HG03575 (cell line): ENCODE measurements at regions not wholly inside any gene's neighbourhood (a gene's known extent, or its start where the extent isn't known, plus 50 kb on each side); places are given as distances from the start of the nearest gene placed in this dataset.
A peak's percentile ranks its signal among the peaks of the same experiment; 100 is the strongest.

Source experiments
- ATAC-seq: cut with Tn5 transposase; IDR thresholded peaks from one replicate; pipeline ENCODE4 v1.9.1; 2021; ENCODE audit not compliant: unreplicated experiment, insufficient number of reproducible peaks, low FRiP score; ENCODE audit errors: extremely low read depth

DNA sequence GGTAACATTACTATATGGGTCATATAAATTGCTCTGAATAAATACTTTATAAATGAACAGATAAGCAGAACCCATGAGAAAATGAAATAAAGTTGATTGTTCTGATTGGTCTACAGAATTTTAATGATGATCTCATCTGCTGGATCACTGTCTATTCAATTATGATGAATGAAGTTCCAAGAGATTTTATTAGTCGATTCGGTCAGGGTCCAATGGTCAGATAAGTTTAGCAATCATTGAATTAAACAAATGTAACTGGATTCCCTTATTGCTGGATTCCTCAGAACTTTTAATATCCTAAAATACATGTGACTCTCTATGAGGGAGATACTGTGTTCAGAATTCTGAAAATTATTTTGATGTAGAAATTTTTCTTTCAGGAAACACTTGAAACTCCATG is 715.2 kb downstream of the EPM2A start:
- ATAC-seq, result no peak

- ATAC-seq, result no peak
Measured at GRCh38 chr6:145020543-145020942, 714.8 kb downstream of the EPM2A start.

DNA sequence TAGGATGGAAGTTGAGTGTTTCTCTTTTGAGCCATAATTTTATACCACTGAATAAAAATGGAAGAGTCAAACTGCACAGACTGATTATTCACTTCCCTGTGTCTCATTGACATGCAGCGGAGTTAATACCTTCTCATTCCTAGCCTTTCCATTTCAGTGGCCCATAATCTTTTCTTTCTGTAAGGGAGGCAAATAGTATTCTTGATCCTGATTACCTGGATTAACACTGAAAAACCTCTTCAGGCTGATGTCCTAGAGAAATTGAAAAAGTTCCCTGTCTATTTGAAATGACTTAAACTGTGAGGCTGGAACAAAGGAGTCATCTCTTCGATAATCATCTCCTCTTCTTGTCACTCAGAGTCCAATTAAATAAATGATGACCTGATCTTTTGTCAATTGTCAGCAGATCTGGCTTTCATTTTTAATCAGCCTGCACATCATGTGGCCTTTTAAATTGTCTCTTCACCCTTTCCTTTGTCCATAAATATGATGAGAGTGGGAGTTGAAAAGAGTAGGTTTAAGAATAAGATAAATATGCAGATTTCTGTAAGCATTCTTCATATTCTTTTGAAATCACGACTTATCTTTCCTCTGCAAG is 713.0 kb downstream of the EPM2A start:
- no peak for ATAC-seq

DNA sequence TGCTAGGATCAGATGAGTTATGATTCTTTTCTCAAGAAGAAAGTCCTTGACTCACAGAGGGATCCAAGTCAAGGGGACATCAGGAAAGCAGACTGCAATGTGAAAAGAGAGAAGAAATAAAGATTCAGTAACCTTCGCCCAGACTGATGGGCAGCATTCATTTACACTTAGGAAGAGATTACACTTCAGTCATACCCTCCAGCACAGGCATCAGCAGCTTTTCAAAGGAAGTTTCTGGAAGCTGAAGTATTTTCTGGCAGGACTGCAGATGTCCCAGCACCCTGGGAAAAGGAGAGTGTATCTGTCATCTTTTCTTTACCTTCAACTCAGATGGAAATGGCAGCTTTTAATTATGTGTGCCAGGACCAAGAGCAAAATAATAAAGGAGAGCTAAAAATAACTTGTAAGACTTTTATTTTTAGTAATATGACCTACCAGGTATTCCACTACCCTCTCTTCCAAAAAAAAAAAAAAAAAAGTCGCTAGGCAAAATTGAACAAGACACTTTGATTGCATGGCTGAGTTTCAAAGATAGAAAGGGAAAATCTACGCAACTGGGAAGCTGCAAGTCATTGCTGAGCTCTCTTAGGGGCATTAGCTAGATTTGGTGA is 712.1 kb downstream of the EPM2A start:
- no peak for ATAC-seq

DNA sequence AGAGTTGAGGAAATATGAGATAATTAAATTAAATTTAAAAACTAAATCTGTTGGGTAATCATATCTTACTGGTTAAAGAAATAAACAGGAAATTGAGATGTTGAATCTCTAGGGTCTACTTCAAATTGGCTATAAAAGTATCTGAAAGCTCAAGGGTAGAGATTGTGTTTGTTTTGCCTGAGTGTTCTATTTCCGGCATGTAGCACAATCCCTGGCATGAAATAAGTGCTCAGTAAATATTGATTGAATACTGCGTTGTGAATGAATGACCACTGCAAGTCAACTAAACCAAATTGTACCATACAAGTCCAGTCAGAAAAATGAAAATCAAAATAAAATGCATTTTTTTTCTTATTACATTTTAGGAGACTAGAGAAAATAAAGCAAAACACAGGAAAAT is 709.8 kb downstream of the EPM2A start:
- no peak for ATAC-seq

DNA sequence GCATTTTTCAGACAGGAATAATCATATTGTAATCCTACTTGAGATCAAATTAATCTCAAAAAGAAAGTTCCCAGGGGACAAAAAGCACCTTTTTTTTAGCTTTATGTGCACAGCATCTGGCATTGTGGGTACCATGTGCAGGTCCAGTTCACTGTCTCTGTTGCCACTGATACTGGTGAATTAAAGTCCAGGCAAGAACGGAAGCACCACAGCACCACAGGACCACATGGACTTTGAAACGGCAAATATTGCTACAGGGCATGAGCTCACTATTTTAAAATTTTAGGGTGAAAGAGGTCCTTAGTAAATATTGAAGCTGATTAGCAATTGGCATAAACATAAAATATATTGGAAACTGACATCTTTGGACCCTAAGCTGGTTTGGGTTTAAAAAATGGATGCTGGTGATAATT is 709.0 kb downstream of the EPM2A start:
- ATAC-seq, result no peak

- peak; percentile 66 for ATAC-seq
Measured at GRCh38 chr6:145028144-145028818, 707.0 kb downstream of the EPM2A start.

DNA sequence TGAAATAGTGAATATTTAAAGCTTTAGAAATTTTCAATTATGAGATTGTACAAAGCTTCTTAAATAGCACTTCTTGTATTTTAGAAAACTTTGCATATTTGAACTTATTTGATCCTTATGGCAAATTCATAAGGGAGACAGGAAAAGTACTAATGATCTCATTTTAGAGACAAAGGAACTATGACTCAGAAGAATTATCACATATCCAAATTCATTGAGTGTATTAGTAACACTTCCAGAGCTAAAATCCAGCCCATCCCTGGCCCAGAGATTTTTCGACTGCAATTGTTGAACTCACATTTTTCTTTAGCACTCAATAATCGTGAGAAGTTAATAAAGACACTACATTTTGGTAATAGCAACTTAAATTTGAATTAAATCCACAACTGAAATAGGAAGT is 704.3 kb downstream of the EPM2A start:
- ATAC-seq, result no peak

GRCh38 chr6:145031962-145032361 is 703.4 kb downstream of the EPM2A start:
- ATAC-seq, result no peak

DNA sequence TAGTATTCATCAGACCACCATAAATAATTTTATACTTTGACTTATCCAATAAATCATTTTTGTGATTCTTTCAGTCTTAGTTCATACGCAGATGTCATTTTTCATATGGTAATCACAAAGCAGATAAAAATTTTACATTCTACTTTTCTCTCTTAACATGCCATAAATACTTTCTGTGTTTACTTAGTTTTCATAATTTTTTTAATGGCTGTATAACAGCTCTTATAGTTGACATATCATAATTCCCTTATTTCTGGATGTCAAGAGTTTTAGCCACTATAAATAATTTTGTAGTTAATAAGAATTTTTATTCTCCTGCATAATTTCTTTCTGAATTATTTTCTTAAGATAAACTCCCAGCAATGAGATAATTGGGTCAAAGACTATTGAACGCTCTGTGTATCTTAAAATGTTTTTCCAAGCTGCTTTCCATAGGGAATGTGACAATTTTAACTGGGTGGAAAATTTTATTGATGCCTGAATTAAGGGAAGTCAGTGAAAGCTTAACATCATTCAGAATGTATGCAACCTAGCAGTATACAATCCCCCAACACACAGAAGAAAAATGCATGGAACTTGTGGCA is 702.7 kb downstream of the EPM2A start:
- ATAC-seq, result no peak

DNA sequence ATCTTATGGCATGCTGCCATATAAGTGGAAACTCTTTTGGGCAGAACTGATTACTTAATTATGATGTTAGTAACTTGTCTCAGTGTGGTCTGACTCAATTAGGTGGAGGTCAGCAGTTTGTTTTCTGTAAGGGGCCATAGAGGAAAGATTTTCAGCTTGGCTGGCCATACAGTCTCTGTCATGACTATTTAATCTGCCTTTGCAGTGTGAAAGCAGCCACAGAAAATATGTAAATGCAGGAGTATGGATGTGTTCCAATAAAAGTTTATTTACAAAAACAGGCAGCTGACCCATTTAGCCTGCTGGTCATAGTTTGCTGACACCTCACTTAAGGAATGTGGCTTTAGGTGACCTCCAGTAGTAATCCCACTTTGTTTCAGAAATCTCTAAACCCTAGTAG is 700.7 kb downstream of the EPM2A start:
- no peak for ATAC-seq

- no peak for ATAC-seq
Measured at GRCh38 chr6:145036236-145036635, 699.1 kb downstream of the EPM2A start.

- no peak for ATAC-seq
Measured at GRCh38 chr6:145036848-145037567, 698.3 kb downstream of the EPM2A start.

DNA sequence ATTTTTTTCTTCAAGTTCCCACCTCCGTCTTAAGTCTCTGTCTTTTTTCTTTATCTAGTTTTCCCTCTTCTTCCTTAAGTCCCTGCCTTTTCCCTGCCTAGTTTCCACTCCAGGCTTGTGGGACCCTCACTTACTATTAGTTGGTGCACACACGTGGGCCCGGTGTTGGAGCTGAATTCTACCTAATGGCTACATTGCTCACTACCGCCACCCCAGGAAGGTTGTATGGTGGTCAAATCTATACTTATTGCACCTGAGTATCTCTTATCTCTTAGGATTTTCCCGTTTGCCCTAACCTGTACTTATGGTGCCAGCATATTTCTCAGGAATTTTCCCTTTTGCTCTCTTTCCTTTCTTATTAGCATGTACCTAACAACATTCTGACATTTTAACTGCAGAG is 692.8 kb downstream of the EPM2A start:
- ATAC-seq, result no peak

- no peak for ATAC-seq
Measured at GRCh38 chr6:145043926-145044500, 691.3 kb downstream of the EPM2A start.

- no peak for ATAC-seq
Measured at GRCh38 chr6:145044641-145045246, 690.6 kb downstream of the EPM2A start.

DNA sequence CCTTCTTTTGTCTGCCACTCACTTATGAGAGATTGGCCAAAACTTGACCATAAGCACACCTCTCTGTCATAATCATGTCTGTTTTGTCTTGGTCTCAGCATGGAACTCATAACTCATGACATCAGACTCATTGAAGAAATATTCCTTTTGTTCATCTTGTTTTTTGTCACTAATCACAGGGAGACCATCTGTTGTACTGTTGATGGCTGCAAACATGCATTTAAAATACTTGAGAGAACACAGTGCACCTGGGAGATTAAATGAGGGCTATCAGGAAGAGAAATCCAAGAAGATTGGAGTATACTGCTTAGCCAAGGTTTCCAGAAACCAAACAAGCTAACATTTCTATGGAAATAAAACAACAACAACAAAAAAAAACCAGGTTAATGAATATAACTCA is 689.7 kb downstream of the EPM2A start:
- ATAC-seq, result no peak

DNA sequence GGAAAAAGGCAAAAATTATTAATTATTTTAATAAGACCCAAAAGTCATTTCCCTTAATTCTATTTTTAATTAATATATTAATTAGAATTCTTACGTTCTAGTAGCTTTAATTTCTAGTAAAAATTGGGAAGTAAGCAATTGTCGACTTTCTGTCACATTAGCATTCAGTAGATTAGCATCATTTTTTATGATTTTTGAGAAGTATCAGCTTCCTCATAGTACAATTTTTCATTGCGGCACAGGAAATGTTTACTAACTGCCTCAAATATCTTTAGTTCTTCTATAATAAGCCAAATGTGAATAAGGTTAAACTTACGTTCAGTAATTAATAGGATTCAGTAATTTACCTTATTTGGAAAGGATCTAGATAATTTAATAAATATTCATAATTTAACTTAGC is 687.4 kb downstream of the EPM2A start:
- ATAC-seq, result no peak

- ATAC-seq, result no peak
Measured at GRCh38 chr6:145051661-145052060, 683.7 kb downstream of the EPM2A start.
